Adipocyte (in vitro differentiated cells): ENCODE measurements at regions not wholly inside any gene's neighbourhood (a gene's known extent, or its start where the extent isn't known, plus 50 kb on each side); places are given as distances from the start of the nearest gene placed in this dataset.

Source experiments
- DNase-seq: peaks from one replicate; pipeline ENCODE4 v3.0.0-alpha.2; 2015; ENCODE audit warnings: low read depth
- H3K27me3 ChIP-seq: replicated peaks from 2 replicates; pipeline ENCODE4 v1.7.0; 2013; ENCODE audit warnings: mild to moderate bottlenecking, low read length, moderate library complexity; ENCODE audit not compliant: control insufficient read depth, insufficient read depth
- H3K36me3 ChIP-seq: 2 replicates; pipeline ENCODE4 v1.7.0; 2013; ENCODE audit warnings: low read length, mild to moderate bottlenecking, moderate library complexity; ENCODE audit not compliant: control insufficient read depth, insufficient read depth, severe bottlenecking
- H3K4me1 ChIP-seq: 2 replicates; pipeline ENCODE4 v1.7.0; 2013; ENCODE audit warnings: mild to moderate bottlenecking, low read length, moderate library complexity; ENCODE audit not compliant: control insufficient read depth, insufficient read depth
- H3K4me3 ChIP-seq: 2 replicates; pipeline ENCODE4 v1.7.0; 2013; ENCODE audit warnings: mild to moderate bottlenecking, low read length, moderate library complexity
- H3K9ac ChIP-seq: 2 replicates; pipeline ENCODE4 v1.7.0; 2013; ENCODE audit warnings: mild to moderate bottlenecking, low read length, moderate library complexity
- H3K9me3 ChIP-seq: 2 replicates; pipeline ENCODE4 v1.7.0; 2013; ENCODE audit warnings: mild to moderate bottlenecking, low read length, moderate library complexity; ENCODE audit not compliant: control insufficient read depth

DNA sequence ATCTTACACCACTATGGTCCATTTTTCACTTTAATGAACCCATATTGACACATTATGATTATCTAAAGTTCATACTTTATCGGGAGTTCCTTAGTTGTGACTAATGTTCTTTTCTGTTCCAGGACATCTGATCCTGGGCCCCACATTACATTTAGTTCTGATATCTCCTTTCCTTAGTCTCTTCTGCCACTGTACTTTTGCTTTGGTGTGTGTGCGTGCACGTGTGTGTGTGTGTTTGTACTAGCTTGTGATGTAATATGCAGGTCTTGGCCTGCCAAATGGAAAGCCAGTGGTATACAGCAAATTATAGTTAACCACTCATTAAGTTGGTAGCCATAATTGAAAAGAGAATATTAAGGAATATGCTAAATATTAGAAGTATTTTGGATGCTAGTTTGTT is 88.0 kb downstream of the CDC42EP3 start:
- H3K4me3 ChIP-seq = peak overlapping the region; percentile 61
- no peaks in the 10 kb centered on the region for H3K36me3 ChIP-seq
- DNase-seq = no peak
- peaks cover 3% of the 10 kb centered on the region for H3K9me3 ChIP-seq
- peaks cover 60% of the 10 kb centered on the region for H3K4me1 ChIP-seq
- H3K9ac ChIP-seq = peak overlapping the region; percentile 79
- no peaks in the 10 kb centered on the region for H3K27me3 ChIP-seq

DNA sequence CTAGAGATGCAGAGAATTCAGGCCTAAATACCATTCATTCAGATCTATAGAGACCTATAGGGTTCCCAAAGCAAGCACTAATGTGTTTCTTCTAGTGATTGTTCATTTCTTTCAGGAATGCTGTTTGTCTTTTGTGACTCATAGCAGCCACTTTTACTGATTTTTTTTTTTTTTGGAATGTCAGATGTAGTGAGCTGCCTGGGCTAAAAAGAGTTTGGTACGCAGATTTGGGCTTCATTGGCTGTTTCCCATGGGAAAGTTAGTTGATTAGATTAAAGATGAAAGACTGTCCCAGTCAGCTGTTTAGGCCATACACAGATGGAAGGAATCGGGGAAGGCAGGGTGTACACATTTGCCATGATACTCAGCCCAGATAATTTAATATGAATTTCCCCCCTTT is 87.6 kb downstream of the CDC42EP3 start:
- peak; percentile 69 for DNase-seq
- Histone ChIP-seq H3K36me3 (no peaks in the 10 kb centered on the region), H3K4me3 (peak overlapping the region; percentile 61), H3K9ac (peak overlapping the region; percentile 79), H3K27me3 (no peaks in the 10 kb centered on the region), H3K4me1 (peaks cover 61% of the 10 kb centered on the region), H3K9me3 (peaks cover 3% of the 10 kb centered on the region)

DNA sequence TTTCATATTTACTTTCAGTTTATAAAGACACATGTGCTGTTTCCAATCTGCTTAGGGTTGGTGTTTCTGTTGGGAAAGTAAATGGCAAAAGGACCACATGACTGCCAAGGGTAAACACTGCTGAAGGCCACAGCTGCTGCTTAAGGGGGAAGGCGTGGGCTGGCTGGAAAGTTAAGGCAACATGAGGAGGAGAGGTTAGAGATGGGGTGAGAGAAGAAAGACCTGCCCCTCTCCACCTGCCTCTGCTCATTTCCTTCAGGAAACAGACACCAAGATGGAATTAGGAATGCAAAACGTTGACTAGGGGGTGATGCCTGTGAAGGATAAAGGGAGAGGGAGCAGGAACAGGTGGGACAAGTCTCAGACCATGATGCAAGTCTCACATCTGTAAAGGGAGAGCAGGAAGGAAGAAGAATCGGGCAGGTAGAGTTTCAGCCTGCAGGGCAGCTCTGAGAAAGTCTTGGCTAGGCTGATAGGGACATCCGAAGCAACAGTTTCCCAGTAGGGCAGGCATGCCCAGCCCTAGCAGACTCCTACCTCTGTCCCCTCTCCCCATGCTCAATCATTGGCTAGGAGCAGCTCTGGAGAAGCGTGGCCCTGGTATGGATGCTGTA is 86.0 kb downstream of the CDC42EP3 start:
- Histone ChIP-seq H3K27me3 (no peaks in the 10 kb centered on the region), H3K9ac (peak overlapping the region; percentile 68), H3K9me3 (no peaks in the 10 kb centered on the region), H3K36me3 (no peaks in the 10 kb centered on the region), H3K4me1 (peaks cover 77% of the 10 kb centered on the region), H3K4me3 (no peak overlapping the region)
- DNase-seq = no peak

DNA sequence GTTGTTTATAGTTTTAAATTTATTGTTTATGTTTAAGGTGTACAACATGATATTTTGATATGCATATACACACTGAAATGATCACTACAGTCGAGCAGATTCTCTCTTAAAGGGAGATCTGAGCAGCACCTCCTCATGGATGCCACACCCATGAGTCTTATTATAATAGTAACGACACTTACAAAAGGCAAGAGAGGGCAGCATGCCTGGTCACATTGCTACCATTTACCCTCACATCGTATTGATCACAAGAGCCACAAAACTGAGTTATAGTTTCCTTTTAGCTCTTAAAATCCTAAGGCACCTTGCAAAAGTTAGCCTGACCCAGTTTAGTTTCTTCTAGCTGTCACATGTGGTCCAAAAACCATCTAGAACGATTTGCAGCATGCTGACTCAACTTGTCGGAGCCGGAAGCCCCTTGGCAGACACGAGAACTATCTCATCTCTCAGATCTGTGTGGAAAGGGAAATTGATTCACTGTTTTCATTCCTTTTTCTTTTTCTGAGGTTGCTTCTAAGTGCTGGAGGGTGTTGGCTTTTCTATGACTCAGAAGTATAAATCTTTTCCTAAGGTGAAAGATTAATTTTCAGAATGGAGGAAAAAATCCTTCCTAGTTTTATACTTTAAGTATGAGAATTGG is 85.3 kb downstream of the CDC42EP3 start:
- peaks cover 84% of the 10 kb centered on the region for H3K4me1 ChIP-seq
- peak; percentile 82 for DNase-seq

DNA sequence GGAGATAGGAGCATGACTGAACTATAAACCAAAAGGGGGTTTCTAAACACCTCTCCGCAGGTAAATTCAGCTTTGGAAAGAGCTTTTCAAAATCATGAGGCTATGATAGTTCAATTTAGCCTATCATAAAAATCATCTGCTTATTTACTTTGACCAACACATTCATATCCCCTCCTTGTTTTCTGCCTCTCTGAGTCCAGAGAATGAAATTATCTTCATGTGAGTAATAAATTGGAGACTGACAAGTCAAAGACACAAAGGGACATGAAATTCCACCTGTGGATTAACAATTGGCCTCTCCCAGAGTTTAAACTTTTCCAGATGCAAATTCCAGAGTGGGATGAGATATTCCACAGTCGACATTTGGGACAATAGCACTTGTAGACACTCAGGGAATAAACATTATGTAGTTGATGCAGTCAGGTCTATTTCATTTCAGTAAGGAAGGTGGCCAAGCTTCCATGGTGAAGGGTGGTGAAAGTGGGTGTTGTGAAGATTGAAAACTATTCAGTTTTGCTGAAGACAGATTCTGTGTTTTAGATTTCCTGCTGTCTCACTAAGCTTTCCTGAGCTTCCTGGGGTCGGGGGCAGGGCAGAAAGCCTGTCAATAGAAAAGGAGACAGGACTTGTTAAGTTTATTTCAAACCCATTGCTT is 84.7 kb downstream of the CDC42EP3 start:
- no peak overlapping the region for H3K4me3 ChIP-seq
- H3K9ac ChIP-seq = peak overlapping the region; percentile 68
- H3K9me3 ChIP-seq = no peaks in the 10 kb centered on the region
- H3K27me3 ChIP-seq = no peaks in the 10 kb centered on the region
- peaks cover 86% of the 10 kb centered on the region for H3K4me1 ChIP-seq
- DNase-seq = no peak
- H3K36me3 ChIP-seq = no peaks in the 10 kb centered on the region

More for the DNA sequence above, 85.3 kb downstream of the CDC42EP3 start:
- Histone ChIP-seq H3K36me3 (no peaks in the 10 kb centered on the region), H3K9ac (peak overlapping the region; percentile 68), H3K27me3 (no peaks in the 10 kb centered on the region), H3K9me3 (no peaks in the 10 kb centered on the region), H3K4me3 (no peak overlapping the region)

DNA sequence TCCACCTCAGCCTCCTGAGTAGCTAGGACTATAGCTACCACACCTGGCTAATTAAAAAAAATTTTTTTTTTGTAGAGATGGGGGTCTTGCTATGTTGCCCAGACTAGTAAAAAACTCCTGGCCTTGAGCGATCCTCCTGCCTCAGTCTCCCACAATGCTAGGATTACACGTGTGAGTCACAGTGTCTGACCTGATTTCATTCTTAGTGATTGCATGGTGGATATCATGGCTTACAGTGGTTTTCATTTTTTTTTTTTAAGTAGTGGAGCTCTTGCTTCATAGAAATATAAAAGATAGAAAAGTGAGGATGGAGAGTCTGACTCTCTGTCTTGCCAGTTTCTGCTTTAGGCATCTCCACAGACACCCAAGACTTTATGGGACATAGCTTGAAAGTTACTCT is 83.6 kb downstream of the CDC42EP3 start:
- H3K9ac ChIP-seq = no peak overlapping the region
- H3K4me1 ChIP-seq = peaks cover 80% of the 10 kb centered on the region
- H3K9me3 ChIP-seq = no peaks in the 10 kb centered on the region
- no peaks in the 10 kb centered on the region for H3K36me3 ChIP-seq
- no peak overlapping the region for H3K4me3 ChIP-seq
- no peak for DNase-seq
- H3K27me3 ChIP-seq = no peaks in the 10 kb centered on the region

DNA sequence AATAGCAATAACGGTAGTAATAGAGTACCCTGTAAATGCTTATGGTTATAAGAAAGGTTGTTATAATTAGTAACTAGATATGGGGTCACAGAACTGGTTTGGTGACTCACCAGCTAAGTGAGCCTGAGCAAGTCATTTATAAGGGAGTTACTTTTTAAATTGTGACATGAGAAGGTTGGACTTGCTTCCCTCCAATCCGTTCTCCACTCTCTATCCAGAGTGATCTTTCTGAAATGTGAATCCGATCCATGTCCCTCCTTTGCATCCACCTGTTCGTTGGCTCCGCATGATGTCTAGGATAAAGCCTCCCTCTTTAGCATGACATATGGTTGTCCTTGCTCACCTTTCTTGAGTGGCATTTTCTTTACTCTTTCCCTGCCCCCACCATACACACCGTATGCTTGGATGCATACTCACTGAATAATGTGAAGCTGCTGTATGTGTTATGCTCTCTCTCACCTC is 83.1 kb downstream of the CDC42EP3 start:
- H3K4me1 ChIP-seq = peaks cover 75% of the 10 kb centered on the region
- no peak for DNase-seq
- no peak overlapping the region for H3K9ac ChIP-seq
- no peaks in the 10 kb centered on the region for H3K9me3 ChIP-seq
- no peak overlapping the region for H3K4me3 ChIP-seq
- H3K36me3 ChIP-seq = no peaks in the 10 kb centered on the region
- no peaks in the 10 kb centered on the region for H3K27me3 ChIP-seq

DNA sequence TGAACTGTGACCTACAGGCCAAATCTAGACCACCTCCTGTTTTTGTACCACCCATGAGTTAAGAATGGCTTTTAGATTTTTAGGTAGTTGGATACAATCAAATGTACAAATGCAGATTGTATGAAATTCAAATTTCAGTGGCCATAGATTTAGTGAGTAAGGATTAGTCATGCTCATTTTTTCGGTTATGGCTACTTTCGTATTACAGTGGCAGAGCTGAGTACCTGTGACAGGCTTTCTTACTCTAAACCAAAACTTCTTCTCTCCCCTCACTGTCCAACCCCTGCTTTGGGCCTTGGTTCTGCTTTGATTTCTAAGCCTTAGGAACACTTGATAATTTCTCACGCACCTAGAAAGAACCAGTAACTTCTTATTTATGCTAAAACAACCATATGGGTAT is 82.1 kb downstream of the CDC42EP3 start:
- Histone ChIP-seq H3K36me3 (no peaks in the 10 kb centered on the region), H3K9ac (peak overlapping the region; percentile 70), H3K4me1 (peaks cover 66% of the 10 kb centered on the region), H3K27me3 (no peaks in the 10 kb centered on the region), H3K9me3 (no peaks in the 10 kb centered on the region), H3K4me3 (no peak overlapping the region)
- DNase-seq = peak; percentile 47

DNA sequence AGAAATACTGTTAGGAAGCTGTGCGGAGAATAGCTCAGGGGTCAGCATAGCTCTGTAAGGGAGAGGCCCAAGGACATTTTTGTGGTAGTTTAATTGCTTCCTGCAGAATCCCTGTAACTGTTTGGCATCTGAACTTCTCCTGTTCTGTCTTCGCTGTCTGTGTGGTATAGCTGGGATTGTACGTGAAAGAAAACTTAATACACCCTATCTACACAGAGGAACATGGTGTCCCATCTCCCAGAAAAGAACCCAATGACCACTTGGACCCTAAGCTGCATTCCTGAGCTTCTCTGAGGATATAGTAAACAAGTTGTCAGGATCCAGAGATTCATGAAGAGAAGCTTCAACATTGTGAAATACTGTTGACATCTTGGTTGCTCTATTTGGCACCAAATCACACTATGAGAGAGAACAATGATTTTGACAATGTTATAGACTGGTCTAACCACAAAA is 81.3 kb downstream of the CDC42EP3 start:
- peaks cover under 1% of the 10 kb centered on the region for H3K9me3 ChIP-seq
- H3K36me3 ChIP-seq = no peaks in the 10 kb centered on the region
- H3K9ac ChIP-seq = peak overlapping the region; percentile 70
- no peak overlapping the region for H3K4me3 ChIP-seq
- H3K4me1 ChIP-seq = peaks cover 57% of the 10 kb centered on the region
- H3K27me3 ChIP-seq = no peaks in the 10 kb centered on the region
- DNase-seq = peak; percentile 87
